B cell (primary cell): ENCODE measurements at regions not wholly inside any gene's neighbourhood (a gene's known extent, or its start where the extent isn't known, plus 50 kb on each side); places are given as distances from the start of the nearest gene placed in this dataset.

Experiments used
- ATAC-seq: fragments of 200-7000 bp; cut with Tn5 transposase; one replicate; pipeline ENCODE4 v1.10.0; 2021; ENCODE audit warnings: low read depth, mild to moderate bottlenecking, moderate number of reproducible peaks, moderate library complexity
- CTCF ChIA-PET: fragments of 350-600 bp; sonication (Branson Sonifier 250); formaldehyde crosslinking; loops from one replicate; lab custom pipeline; 2021; ENCODE audit warnings: antibody characterized with exemption, inconsistent platforms; lab: Charles Lee
- POLR2A ChIA-PET: fragments of 350-600 bp; sonication (Branson Sonifier 250); formaldehyde crosslinking; loops from one replicate; lab custom pipeline; 2021; ENCODE audit warnings: antibody characterized with exemption; lab: Charles Lee
- DNase-seq: peaks from one replicate; pipeline ENCODE4 v3.0.0; 2013
- H2AFZ ChIP-seq: 2 replicates; pipeline ENCODE4 v1.6.1; 2012; ENCODE audit warnings: mild to moderate bottlenecking, low read depth, low read length; ENCODE audit not compliant: insufficient read depth, poor library complexity, severe bottlenecking
- H3K27ac ChIP-seq, 2 donors: 1 replicate in 1 of 2; 2 replicates in 1 of 2; pipeline ENCODE4 v1.5.1; 2012 to 2013; ENCODE audit warnings: low read length in 2 of 2, mild to moderate bottlenecking in 2 of 2, moderate library complexity in 1 of 2
- H3K27me3 ChIP-seq, 4 experiments: fragments of 200-600 bp in 1 of 4; sonication (generic) in 1 of 4; replicated peaks in 1 of 4; 1 replicate in 2 of 4; 2 replicates in 2 of 4; pipeline versions ENCODE4 v1.6.1 to v1.7.0; 2013 to 2016; ENCODE audit warnings: low read length in 3 of 4, mild to moderate bottlenecking in 2 of 4, mixed read lengths in 1 of 4, moderate library complexity in 1 of 4; ENCODE audit not compliant: insufficient read depth in 4 of 4, control insufficient read depth in 3 of 4; ENCODE audit errors: control extremely low read depth in 1 of 4
- H3K36me3 ChIP-seq, 2 experiments: replicated peaks in 1 of 2; 1 replicate in 1 of 2; 2 replicates in 1 of 2; pipeline versions ENCODE4 v1.6.1 to v1.7.1; 2013; ENCODE audit warnings: low read length in 1 of 2; ENCODE audit not compliant: insufficient read depth in 2 of 2, control insufficient read depth in 1 of 2; ENCODE audit errors: control extremely low read depth in 1 of 2, extremely low read depth in 1 of 2
- H3K4me1 ChIP-seq, 2 donors: fragments of 200-600 bp in 1 of 2; sonication (generic) in 1 of 2; 1 replicate in 1 of 2; 2 replicates in 1 of 2; pipeline versions ENCODE4 v1.5.1 to v1.6.1; 2013 to 2017; ENCODE audit warnings: low read length in 2 of 2; ENCODE audit not compliant: control insufficient read depth in 2 of 2, insufficient read depth in 2 of 2
- H3K4me2 ChIP-seq: replicated peaks from 2 replicates; pipeline ENCODE3; 2012; ENCODE audit warnings: mild to moderate bottlenecking, low read depth, low read length; ENCODE audit not compliant: poor library complexity, severe bottlenecking
- H3K4me3 ChIP-seq, 5 experiments: fragments of 200-600 bp in 1 of 5; sonication (generic) in 1 of 5; 1 replicate in 3 of 5; 2 replicates in 2 of 5; pipeline versions ENCODE4 v1.5.1 to v1.7.0; 2011 to 2016; ENCODE audit warnings: low read length in 4 of 5, mild to moderate bottlenecking in 4 of 5, low read depth in 2 of 5, control low read depth in 1 of 5, moderate library complexity in 1 of 5; ENCODE audit not compliant: insufficient read depth in 1 of 5; ENCODE audit errors: control extremely low read depth in 1 of 5, extremely low read depth in 1 of 5
- H3K79me2 ChIP-seq: fragments of 200-600 bp; sonication (generic); one replicate; pipeline ENCODE4 v1.6.0; 2016; ENCODE audit warnings: low read length; ENCODE audit not compliant: control insufficient read depth, insufficient read depth
- H3K9ac ChIP-seq: fragments of 200-600 bp; sonication (generic); 2 replicates; pipeline ENCODE4 v1.6.1; 2017; ENCODE audit warnings: mild to moderate bottlenecking, low read length, moderate library complexity
- H3K9me3 ChIP-seq, 3 donors: one replicate each; pipeline versions ENCODE4 v1.6.1 to v1.7.1; 2013; ENCODE audit warnings: low read length in 2 of 3; ENCODE audit not compliant: control insufficient read depth in 2 of 3, insufficient read depth in 1 of 3; ENCODE audit errors: control extremely low read depth in 1 of 3
- H4K20me1 ChIP-seq: 2 replicates; pipeline ENCODE4 v1.6.0; 2012; ENCODE audit warnings: mild to moderate bottlenecking, low read length; ENCODE audit not compliant: insufficient read depth, control insufficient read depth, poor library complexity, severe bottlenecking
- H3K27ac Mint-ChIP-seq: one replicate; pipeline ENCODE4 v1.8.0; 2021; ENCODE audit warnings: mixed read lengths
- H3K27me3 Mint-ChIP-seq: one replicate; pipeline ENCODE4 v1.8.0; 2021; ENCODE audit warnings: mixed read lengths
- H3K4me1 Mint-ChIP-seq: one replicate; pipeline ENCODE4 v1.8.0; 2021; ENCODE audit warnings: mixed read lengths
- H3K4me3 Mint-ChIP-seq: one replicate; pipeline ENCODE4 v1.8.0; 2021; ENCODE audit warnings: mixed read lengths
- H3K9me3 Mint-ChIP-seq: one replicate; pipeline ENCODE4 v1.8.0; 2022; ENCODE audit warnings: mixed read lengths; ENCODE audit not compliant: insufficient read depth
- EZH2 ChIP-seq: IDR thresholded peaks from 2 replicates; pipeline ENCODE4 v1.6.1; 2012; ENCODE audit warnings: borderline replicate concordance, low read depth, mild to moderate bottlenecking, moderate library complexity, low read length; ENCODE audit not compliant: insufficient read depth, poor library complexity, severe bottlenecking
- WGBS: methylation state at CpG from one replicate; pipeline ENCODE4 v1.1.5; 2013; ENCODE audit warnings: missing lambda C conversion rate; ENCODE audit not compliant: insufficient coverage; 5-methylcytosine and 5-hydroxymethylcytosine counted together
- intact Hi-C: fragments of 100-400 bp; cut with micrococcal nuclease; formaldehyde crosslinking; loops from one replicate; pipeline ENCODE4 v1.10.0; 2022
- TF ChIP-seq, protein P1 (sequence below): fragments of 200-600 bp; IDR thresholded peaks from one replicate; pipeline ENCODE4 v1.8.0; 2022; ENCODE audit warnings: antibody characterized with exemption, mild to moderate bottlenecking

DNA sequence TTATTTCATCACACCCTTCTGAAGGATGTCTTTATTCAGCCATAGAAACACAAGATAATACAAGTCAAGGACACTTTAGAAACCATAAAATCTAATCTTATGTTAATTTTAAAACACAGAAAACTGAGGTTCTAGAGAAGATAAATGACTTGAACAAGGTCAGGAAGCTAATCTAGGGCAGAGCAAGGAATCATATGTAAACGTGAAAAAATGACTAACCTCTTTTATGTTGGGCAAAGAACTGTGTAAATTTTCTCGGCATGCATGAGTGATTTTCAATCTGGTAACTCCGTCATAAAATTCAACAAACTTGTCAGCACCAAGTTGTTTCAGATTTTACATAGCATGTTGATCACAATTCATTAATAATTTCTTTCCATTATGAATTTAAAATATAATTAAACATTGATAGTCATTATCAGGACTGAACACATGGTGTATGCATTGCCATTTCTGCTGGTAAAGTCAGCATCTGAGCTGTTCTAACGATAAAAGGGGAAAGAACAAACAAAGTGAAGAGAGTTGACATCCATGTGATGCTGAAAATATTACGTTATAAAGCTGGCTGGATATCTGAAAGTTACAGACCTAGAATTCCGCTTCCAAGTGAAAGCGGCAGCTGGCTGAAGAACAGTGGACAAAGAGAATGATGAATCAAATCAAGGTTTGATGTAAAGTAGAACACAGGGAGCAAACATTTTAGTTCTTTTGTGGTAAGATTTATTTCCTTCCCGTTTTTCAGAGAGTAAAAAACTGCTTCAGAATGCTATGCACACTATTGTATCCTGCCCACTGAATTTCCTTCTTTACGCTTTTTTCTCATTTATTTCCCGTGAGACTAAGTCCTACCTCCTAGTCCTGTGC lies 1037.4 kb upstream of the TMPRSS15 start:
- H3K27me3 Mint-ChIP-seq, result no peaks in the 10 kb centered on the region
- Histone ChIP-seq H3K4me3 (peak overlapping the region in 1 of 5 experiments; percentile 44), H3K36me3 (no peaks in the 10 kb centered on the region), H2AFZ (no peak overlapping the region), H3K27ac (no peak overlapping the region), H3K4me2 (peak overlapping the region; percentile 46), H4K20me1 (no peaks in the 10 kb centered on the region), H3K9ac (peak overlapping the region; percentile 37), H3K4me1 (no peaks in the 10 kb centered on the region), H3K79me2 (no peaks in the 10 kb centered on the region), H3K9me3 (no peaks in the 10 kb centered on the region), H3K27me3 (no peaks in the 10 kb centered on the region)
- intact Hi-C loops, result no loop called here
- peak overlapping the region; percentile 44 for H3K4me3 Mint-ChIP-seq
- peaks cover 6% of the 10 kb centered on the region for H3K4me1 Mint-ChIP-seq
- H3K27ac Mint-ChIP-seq, result no peak overlapping the region
- POLR2A ChIA-PET, result no interaction called here
- ATAC-seq (no peak), DNase-seq (no peak)
- WGBS, result 20% methylated on average over 4 of the region's 10 CpGs
- no peaks in the 10 kb centered on the region for H3K9me3 Mint-ChIP-seq
- CTCF ChIA-PET, result interaction anchor here (0.6 kb wide), 1 partner anchor 148 kb away, joined by 3 read pairs; no protein-coding TSS in a partner anchor
- no peak for TF ChIP-seq EZH2
- TF ChIP-seq, protein P1, sequence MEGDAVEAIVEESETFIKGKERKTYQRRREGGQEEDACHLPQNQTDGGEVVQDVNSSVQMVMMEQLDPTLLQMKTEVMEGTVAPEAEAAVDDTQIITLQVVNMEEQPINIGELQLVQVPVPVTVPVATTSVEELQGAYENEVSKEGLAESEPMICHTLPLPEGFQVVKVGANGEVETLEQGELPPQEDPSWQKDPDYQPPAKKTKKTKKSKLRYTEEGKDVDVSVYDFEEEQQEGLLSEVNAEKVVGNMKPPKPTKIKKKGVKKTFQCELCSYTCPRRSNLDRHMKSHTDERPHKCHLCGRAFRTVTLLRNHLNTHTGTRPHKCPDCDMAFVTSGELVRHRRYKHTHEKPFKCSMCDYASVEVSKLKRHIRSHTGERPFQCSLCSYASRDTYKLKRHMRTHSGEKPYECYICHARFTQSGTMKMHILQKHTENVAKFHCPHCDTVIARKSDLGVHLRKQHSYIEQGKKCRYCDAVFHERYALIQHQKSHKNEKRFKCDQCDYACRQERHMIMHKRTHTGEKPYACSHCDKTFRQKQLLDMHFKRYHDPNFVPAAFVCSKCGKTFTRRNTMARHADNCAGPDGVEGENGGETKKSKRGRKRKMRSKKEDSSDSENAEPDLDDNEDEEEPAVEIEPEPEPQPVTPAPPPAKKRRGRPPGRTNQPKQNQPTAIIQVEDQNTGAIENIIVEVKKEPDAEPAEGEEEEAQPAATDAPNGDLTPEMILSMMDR, result no peak

GRCh38 chr21:19458295-19458694 lies 1054.7 kb upstream of the TMPRSS15 start:
- Histone ChIP-seq H3K27ac (no peak overlapping the region), H3K4me2 (no peak overlapping the region), H3K36me3 (no peaks in the 10 kb centered on the region), H3K9ac (no peak overlapping the region), H3K27me3 (no peaks in the 10 kb centered on the region), H2AFZ (no peak overlapping the region), H3K4me1 (no peaks in the 10 kb centered on the region), H3K79me2 (no peaks in the 10 kb centered on the region), H4K20me1 (no peaks in the 10 kb centered on the region), H3K9me3 (no peaks in the 10 kb centered on the region), H3K4me3 (no peak overlapping the region)
- H3K4me1 Mint-ChIP-seq, result no peaks in the 10 kb centered on the region
- H3K9me3 Mint-ChIP-seq, result no peaks in the 10 kb centered on the region
- H3K4me3 Mint-ChIP-seq, result no peak overlapping the region
- no peak for ATAC-seq
- CTCF ChIA-PET, result no interaction called here
- TF ChIP-seq, protein P1, result no peak
- TF ChIP-seq EZH2, result no peak
- 73% methylated on average over 1 of the region's 1 CpG for WGBS
- no peak for DNase-seq
- H3K27ac Mint-ChIP-seq, result no peak overlapping the region
- intact Hi-C loops, result no loop called here
- no peaks in the 10 kb centered on the region for H3K27me3 Mint-ChIP-seq
- POLR2A ChIA-PET, result no interaction called here
